Stimulated activated CD4-positive, alpha-beta T cell treated with anti-CD3 and anti-CD28 coated beads, Interleukin-15, amount 100 ng/mL, for 24 hours (primary cell): ENCODE measurements at regions not wholly inside any gene's neighbourhood (a gene's known extent, or its start where the extent isn't known, plus 50 kb on each side); places are given as distances from the start of the nearest gene placed in this dataset.
"Not testable (repeated sequence)": the region's sequence is repeated elsewhere in the genome, so short reads cannot be mapped to it uniquely, and the experiment has no call there.

Experiments used
- DNase-seq: peaks from one replicate; pipeline ENCODE4 v3.0.0-alpha.2; 2020

DNA sequence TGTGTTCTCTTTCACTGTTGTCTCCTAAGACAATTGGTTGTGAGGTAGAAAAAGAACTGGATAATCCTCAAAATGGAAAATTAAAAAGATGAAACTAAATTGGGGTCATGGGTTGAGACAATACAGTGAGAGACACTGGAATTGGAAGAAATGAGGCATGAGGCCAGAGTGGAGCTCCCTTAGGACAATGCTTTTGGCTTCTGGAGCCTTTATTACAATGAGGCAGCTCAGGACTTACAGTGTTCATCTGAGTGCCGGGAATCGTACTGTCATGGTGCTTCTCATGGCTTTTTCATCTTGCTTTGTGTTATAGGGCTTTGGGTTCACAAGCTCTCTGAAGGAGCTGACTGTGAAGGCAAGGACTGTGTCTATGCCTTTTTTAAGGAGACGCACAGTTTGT, 293.5 kb downstream of the SOX2 start:
- no peak for DNase-seq

DNA sequence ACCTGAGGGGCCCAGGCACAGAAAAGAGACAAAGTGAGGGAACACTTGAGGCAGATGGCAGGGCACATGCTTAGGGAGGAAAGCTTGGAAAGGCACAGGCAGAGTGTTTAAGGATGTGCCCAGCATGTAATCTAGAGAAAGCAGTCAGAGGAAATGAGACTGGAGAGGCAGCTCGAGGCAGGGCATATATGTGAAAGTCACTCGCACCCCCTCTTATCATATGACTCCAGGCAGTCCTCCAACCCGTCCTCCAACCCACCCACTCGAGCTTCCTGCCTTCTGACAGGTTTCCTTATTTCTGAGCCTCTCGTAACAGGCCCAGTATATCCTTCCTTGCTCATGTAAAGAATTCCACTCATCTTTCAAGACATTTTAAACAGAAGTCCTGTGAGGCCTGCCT, 294.0 kb downstream of the SOX2 start:
- DNase-seq, result no peak

DNA sequence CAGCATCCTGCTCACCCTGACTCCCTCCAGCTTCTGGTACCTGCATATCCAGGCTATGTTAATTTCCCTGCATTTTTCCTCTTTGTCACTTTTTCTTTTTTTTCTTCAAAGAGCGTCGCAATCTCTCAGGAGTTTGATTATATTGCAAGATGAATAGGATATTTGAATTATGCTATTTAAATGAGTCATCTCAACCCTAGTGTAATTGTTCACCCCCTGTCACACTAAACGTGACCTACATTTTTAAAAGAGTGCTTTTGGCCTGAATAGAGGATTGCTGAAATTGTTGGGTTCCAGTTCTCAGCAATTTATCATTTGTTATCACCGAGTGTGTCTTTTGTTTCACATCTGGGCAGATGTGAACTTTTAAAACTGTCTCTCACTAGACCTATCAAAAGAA, 294.7 kb downstream of the SOX2 start:
- DNase-seq, result no peak

DNA sequence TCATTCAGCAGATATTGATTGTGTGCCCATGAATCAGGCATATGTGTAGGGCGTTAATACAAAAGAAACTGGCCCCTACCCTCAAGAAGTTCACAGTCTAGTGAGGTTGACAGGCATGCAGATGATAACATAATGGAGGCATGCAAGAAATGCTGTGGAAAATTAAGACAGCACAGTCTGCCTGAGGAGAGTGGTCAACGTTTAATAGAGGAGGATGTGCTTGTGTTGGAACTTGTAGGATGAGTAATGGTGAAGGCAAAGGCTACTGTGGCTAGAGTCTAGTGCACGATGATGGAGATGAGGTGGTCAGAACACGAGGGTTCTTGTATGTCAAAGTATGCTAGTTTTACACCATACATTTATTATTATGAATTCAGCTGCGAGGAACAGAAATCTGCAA, 295.7 kb downstream of the SOX2 start:
- DNase-seq, result no peak

DNA sequence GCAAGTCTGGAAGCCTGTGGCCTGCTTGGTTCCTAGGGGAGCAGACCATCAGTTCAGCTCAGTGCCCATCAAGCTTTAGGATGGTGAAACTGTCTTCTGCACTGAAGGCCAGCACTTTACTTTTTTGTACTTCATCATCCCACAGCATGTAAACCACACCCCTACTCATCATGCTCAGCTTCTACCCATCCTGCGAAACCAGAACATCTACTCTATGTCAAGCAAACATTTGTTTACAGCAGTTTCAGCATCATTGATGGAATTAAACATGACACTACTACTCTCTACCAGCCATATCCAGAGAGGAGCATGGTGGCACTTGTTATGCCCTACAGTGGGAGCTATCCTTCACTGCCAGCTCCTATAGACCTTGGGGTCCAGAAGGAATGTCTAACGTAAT, 306.6 kb downstream of the SOX2 start:
- no peak for DNase-seq

DNA sequence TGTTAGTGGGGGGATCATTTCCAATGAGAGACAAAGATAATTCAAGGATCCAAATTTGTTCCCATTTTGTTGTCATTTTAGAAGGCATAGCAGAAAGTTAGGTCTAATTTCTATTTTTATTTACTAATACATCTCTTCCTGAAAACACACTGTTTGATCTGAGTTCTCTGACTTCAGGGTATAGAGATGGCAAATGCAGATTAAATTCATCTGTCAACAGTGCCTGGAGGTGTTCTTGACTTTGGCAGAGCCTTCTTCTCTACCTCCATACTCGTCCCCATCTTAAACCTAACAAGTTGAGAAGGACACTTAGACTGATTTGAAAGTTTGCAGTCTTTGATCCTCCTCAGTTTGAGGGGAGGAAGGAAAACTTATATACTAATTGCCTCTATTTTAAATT, 308.2 kb downstream of the SOX2 start:
- no peak for DNase-seq

DNA sequence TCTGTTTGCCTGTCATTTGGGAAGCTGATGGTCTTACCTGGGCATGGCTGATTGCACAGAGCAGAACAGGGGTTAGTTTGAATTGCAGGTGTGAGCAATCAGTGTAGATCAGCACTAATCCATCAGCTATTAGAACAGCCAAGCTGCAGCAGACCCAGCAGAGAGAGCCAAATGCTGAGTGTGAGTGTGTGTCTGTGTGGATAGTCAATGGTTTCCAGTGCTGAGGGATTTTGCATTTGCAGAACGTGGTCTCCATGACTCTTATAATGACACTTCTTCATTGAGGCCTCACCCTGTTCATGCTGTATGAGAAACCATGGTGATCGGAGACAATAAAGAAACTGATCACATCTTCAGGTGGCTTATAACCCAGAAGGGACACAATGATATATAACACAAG, 312.1 kb downstream of the SOX2 start:
- DNase-seq, result no peak

DNA sequence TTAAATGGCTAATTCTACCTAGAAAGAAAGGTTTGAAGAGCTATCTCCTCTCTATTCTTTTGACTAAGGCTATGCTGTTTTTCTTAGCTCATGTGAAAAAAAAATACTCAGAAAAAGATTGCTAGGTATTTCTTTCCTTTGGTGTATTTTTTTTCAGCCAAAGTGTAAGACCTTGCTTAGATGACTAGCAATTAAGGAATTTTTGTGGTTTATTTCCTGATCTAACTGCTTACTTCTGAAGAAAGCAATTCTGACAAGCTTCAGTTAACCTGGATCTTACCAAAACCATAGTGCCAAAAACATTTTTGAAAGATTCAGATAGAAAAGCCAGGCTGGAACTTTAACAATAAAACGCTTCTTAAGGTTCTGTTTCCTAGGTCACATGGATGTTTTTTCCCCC, 315.6 kb downstream of the SOX2 start:
- DNase-seq, result no peak

DNA sequence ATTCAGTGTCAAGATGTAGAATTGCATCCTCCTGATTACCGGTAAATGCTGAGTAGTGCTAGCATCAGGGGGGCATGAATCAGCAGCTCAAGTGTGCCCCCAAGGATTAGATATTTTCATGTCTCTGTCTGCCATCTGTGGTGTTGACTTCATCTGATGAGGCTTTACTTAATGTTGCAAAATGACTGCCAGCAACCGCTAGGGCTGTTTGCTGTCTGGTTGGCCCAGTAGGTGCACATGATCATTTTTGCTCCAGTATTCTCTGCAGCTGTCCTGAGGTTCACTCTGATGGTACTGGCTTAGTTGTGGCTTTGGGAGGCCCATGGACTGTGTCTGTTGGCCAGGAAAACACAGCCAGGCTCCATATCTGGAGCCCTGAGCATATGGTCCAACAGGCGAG, 316.4 kb downstream of the SOX2 start:
- DNase-seq, result no peak

DNA sequence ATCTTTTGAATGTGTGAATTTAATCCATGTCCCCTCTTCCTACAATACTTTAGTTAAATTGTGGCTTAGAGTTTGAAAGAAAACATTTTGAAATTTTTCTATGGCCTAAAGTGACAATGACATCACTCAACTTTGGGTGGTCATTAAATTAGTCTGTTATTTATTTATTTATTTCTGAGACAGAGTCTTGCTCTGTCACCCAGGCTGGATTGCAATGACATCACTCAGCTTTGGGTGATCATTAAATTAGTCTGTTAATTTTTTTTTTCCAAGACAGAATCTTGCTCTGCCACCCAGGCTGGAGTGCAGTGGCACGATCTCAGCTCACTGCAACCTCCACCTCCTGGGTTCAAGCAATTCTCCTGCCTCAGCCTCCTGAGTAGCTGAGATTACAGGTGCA, 322.5 kb downstream of the SOX2 start:
- not testable (repeated sequence) for DNase-seq

DNA sequence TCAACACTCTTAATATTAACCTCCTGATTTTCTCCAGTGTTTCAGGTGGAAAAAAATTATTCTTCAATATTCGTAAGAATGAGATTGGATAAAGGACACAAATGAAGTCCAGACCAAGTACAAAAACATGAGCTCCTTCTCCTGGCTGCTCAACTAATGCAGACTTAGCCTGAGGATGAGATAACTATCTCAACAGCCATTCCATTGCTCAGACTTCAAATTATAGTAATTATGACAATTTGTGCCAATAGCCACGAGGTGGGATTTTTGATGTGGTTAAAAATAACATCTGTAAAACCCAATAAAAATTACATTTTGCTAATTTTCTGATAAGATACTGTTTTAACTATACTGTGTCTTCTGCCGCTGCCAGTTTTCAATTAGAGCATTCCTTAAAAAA, 323.6 kb downstream of the SOX2 start:
- no peak for DNase-seq

DNA sequence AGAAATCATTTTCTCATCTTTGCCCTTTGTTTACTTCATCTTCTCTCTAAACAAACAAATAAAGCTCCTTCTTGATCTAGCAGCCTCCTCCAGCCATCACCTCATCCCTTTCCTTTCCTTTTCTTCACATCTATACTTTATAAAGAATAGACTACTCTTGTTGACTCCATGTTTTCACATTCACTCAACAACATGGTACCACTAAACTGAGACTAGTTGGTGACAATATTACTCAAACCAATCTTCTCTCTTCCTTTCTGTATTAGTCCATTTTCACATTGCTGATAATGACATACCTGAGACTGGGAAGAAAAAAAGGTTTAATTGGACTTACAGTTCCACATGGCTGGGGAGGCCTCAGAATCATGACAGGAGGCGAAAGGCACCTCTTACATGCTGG, 324.7 kb downstream of the SOX2 start:
- DNase-seq, result no peak

DNA sequence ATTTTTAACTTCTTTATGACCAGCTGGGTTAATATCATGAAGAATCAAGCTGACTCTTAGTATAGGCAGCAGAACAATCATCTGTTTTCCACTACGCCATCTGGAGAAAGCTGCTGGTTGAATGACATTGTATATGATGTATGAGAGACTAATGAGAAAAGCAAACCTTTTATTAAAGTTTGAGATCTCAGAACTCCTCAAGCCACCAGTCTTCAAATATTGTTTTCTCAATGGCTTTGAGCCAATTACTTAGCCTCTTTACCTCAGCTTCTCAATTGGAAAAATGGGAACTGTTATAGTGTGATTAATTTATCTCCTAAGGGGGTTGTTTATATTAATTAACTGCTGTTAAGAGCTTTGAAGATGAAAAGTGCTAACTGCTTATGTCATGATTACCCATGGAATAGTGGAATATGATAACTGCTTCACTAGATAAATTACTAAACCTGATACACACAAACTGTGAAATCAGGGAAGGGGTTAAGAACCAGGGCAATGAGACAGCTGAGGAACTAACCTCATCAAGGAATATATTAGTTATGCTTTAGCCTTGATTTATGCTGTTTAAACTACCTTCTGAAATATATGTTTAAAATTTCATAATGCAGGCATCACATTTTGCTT, 330.1 kb downstream of the SOX2 start:
- no peak for DNase-seq

DNA sequence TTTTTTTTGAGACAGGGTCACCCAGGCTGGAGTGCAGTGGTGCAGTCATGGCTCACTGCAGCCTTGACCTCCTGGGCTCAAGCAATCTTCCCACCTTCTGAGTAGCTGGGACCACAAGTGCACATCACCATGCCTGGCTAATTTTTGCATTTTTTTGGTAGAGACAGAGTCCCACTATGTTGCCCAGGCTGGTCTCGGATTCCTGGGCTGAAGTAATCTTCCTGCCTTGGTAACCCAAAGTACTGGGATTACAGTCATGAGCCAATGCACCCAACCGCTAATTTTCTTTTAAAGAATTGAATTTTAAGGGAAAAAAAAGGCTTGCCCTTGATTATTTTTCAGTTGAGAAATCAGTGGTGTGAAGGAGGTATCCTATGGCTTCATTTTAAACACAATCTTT, 334.0 kb downstream of the SOX2 start:
- DNase-seq, result no peak

DNA sequence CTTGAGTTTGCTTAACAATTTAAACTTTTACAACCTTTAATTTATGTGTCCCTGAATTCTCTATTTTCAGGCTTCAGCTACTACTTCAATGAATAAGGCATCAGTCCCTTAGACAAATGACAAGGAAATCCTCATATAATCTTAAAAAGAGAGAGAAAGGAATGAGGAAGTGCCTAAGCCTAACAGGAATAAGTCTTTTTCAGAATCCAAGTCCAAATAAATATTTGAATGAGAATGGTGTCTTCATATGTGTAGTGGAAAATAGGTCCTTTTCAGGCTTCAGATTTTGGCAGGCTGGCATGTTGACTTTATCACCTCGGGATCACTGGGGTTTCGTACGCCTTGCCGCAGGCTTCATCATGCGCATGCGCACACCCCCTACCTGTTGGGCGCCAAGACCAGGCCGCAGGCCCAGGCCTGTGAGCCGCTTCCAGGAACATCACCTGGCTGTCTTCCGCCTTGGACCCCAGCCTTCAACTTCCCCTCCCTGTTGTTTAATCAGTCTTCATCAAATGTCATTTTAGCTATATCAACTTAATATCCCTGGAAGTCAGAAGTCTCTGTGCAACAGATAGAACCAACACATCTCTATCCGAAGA, 334.5 kb downstream of the SOX2 start:
- no peak for DNase-seq

DNA sequence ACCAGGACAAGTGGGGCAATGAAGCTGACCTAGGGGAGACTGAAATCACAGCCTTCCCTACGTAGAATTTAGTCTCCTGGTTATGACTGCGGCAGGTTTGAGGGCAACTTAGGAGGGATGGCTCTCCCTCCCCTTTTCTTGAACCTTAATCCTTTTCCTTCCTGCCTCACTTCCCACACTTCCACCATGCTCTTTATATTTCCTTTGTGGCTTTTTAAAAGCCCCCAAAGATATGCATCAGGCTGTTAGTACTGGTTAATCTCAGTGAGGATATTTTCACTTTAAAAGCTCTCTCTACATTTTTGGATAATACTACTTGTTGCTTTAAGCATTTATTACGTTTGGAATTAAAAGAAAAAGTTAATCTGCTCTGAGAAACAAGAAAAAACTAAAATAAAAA, 339.2 kb downstream of the SOX2 start:
- no peak for DNase-seq

DNA sequence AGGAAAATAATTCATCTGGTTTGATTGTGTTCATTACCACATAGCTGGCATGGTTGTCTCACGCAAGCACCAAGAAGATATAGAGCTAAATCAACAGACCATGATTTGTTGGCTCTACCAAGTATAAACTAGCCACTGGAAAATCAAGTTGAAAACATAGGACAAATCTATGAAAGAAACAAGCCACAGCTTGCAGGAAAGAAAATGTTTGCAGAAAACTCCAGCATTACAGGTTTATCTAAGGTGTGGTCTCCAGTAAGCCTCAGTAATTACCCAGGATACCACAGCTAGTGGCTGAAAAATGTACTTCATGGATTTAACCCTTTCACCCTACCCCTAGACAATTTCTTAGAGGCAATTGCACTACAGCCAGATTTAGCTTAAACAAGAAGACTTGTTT, 340.6 kb downstream of the SOX2 start:
- no peak for DNase-seq

DNA sequence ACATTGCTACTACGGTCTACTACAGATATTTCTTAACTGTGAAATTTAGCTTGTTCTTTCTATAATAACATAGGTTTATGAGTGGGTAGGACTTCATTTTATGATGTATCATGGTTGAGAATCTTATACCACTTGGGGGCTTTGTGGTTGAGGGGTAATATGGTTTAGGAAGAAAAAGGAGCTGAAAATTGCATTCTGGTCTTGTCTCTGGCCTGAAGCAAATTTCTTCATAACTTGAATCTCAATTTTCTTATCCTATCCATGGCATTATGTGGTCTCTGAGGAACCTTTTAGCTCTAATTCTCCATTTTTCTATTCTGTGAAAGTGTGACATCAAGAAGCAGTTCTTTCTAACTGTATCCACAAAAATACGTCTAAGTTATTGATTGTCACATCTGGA, 341.0 kb downstream of the SOX2 start:
- DNase-seq, result no peak

DNA sequence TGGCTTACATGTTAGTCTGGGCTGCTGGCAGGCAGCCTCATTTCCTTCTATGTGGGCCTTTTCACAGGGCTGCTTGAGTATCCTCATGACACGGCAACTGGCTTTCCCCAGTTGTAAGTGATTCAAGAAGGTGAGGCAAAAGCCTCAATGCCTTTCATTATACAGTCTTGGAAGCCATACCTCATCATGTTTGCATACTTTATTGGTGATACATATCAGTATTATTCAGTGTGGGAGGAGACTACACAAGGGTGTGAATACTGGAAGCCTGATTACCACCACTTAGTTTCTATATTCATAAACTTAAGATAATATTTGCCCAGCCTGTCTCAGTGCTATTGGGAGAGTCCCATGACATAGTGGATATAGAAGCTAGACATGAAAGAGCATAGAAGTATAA, 346.8 kb downstream of the SOX2 start:
- no peak for DNase-seq

DNA sequence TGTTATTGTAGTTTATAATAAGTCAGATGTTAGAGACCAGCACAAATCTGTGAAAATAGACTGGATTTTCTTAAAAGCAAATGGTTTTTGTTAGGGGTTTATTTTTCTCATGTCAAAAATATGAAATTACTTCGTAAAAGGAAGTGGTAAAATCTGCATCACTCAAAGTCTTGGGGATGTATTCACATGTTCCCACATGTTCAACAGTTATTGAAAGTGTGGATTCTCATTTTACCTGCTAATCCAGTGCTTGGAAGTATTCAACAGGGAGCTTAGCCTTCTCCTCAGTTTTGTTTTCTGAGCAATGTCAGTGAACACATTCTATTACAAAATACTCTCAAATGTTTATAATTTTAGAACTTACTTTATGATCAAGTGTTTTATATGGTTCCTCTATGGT, 352.0 kb downstream of the SOX2 start:
- no peak for DNase-seq

DNA sequence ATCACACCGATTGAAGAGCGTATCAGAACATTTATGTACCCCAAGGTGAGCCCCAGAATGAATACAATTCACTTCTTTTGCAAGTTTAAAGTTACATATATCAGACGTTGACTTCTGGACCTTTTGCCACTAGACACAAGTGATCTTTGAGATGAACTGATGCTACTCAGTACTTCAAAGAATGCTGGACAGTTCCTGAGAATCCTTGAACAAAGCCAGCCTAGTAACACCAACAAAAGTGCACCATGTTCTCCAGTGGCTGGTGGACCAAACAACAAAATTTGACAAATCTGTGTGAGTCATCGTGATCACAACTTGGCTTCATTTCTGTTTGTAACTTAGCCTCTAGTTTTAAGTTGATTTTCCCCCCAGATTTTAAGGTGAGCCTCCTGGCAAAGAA, 355.7 kb downstream of the SOX2 start:
- DNase-seq, result no peak

DNA sequence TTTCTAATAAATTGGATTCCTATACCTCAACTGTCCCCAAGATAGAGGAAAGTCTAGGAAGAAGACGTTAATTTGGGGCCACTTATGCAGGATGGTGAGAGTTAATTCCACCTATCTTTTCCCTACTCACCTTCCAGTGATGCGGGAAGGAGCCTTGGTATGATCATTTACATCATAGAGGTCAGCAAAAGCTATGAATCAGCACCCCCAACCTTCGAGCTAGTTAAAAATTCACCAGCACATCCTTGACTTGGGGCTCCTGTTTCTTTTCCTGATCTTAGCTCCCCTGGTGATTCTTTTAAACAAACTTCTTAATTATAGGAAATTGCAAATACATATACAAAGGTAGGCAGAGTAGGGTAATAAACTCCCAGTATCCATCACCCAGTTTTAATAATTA, 366.6 kb downstream of the SOX2 start:
- DNase-seq, result no peak

DNA sequence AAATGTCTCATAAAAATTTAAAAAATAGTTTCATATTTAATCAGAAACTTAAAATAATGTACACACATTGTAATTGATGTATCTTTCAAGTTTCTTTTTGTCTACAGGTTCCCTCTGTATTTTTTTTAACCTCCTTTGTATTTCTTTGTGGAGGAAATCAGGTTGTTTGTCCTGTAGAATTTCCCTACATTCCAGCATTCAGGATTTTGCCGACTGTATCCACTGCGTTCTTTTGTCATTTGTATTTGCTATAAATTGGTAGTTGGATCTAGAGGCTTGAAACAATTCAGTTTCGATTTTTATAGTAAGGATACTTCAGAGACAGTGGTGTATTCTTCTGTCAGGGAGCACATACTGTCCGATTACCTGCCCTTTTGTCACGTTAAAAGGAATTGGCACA, 367.2 kb downstream of the SOX2 start:
- DNase-seq, result no peak

DNA sequence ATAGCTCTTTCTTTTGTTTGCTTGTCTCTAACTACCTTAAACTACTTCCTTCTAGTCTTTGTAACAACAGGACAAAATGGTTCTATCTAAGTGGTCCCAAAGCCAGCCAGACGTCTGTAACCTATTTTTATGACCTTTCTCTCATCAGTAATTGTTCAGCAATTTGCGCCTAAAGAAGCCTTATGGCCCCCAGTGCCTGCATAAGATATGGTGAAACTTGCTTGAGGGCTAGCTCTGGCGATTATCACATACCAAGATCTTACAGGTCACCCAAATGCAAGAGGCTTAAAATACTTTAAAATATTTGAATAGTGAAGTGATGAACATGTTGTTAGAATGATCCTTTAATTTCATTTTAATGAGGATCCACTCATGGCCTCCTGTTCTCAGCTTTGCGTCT, 369.4 kb downstream of the SOX2 start:
- no peak for DNase-seq

DNA sequence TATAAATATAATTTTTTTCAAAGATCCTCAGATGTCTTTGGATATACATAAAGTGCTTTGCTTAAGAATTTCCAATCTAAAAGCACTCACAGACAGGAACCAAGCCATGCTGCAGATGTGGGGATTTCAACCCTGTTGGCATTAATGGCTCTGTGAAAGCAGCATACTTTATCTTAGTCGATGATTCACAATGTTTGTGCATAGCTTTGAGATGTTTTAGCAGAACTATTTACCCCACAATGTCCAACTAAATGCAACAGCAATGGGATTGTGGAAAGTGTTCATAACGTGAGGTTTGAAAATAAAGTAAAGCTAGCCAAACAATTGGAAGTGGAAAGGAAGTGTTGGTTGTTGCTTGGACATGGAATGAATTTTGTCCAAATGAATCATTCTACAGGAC, 371.4 kb downstream of the SOX2 start:
- DNase-seq, result no peak
